ENCODE measurements at regions not wholly inside any gene's neighbourhood (a gene's known extent, or its start where the extent isn't known, plus 50 kb on each side); places are given as distances from the start of the nearest gene placed in this dataset.

GRCh38 chr10:78869508-78870454 lies 199.0 kb upstream of the ZMIZ1 start:
- H3K9me3 ChIP-seq = no peaks in the 10 kb centered on the region
- no peaks in the 10 kb centered on the region for H3K4me1 ChIP-seq
- WGBS, 2 donors = 56 to 57% methylated on average over 23 of the region's 23 CpGs
- H3K4me3 ChIP-seq = no peak overlapping the region
- H3K36me3 ChIP-seq = no peaks in the 10 kb centered on the region
- TF ChIP-seq CTCF (IDR thresholded peaks at IDR 0.05) = no peak
- DNase-seq (no peak), ATAC-seq (peak in 1 of 4 donors; percentile 46), FAIRE-seq (no peak)
- no peak overlapping the region for H3K27ac ChIP-seq
- intact Hi-C loops (cut with DNase I) = no loop called here
- no peaks in the 10 kb centered on the region for H3K27me3 ChIP-seq

GRCh38 chr10:78870458-78870857 lies 198.3 kb upstream of the ZMIZ1 start:
- no peaks in the 10 kb centered on the region for H3K27me3 ChIP-seq
- ATAC-seq (no peak), DNase-seq (no peak), FAIRE-seq (no peak)
- no peak overlapping the region for H3K27ac ChIP-seq
- H3K4me3 ChIP-seq = no peak overlapping the region
- intact Hi-C loops (cut with DNase I) = no loop called here
- no peaks in the 10 kb centered on the region for H3K9me3 ChIP-seq
- H3K36me3 ChIP-seq = no peaks in the 10 kb centered on the region
- TF ChIP-seq CTCF (IDR thresholded peaks at IDR 0.05) = no peak
- no peaks in the 10 kb centered on the region for H3K4me1 ChIP-seq
- WGBS, 2 donors = 83 to 88% methylated on average over 3 of the region's 3 CpGs

- Histone ChIP-seq H3K9me3 (no peaks in the 10 kb centered on the region), H3K27ac (no peak overlapping the region), H3K4me3 (no peak overlapping the region), H3K36me3 (no peaks in the 10 kb centered on the region), H3K27me3 (no peaks in the 10 kb centered on the region), H3K4me1 (no peaks in the 10 kb centered on the region)
- WGBS, 2 donors = 84 to 97% methylated on average over 3 of the region's 3 CpGs
- ATAC-seq (no peak), DNase-seq (no peak), FAIRE-seq (no peak)
- intact Hi-C loops (cut with DNase I) = no loop called here
- no peak for TF ChIP-seq CTCF (IDR thresholded peaks at IDR 0.05)
These were observed 197.0 kb upstream of the ZMIZ1 start for GRCh38 chr10:78871796-78872195.

- H3K4me1 ChIP-seq = no peaks in the 10 kb centered on the region
- H3K9me3 ChIP-seq = no peaks in the 10 kb centered on the region
- H3K36me3 ChIP-seq = no peaks in the 10 kb centered on the region
- 89 to 94% methylated on average over 5 of the region's 5 CpGs for WGBS, 2 donors
- TF ChIP-seq CTCF (IDR thresholded peaks at IDR 0.05) = no peak
- no peak for DNase-seq
- no peak overlapping the region for H3K27ac ChIP-seq
- no peak overlapping the region for H3K4me3 ChIP-seq
- ATAC-seq = no peak
- intact Hi-C loops (cut with DNase I) = no loop called here
- no peaks in the 10 kb centered on the region for H3K27me3 ChIP-seq
- FAIRE-seq = no peak
These were observed 195.4 kb upstream of the ZMIZ1 start for GRCh38 chr10:78873413-78873812.

- Histone ChIP-seq H3K27me3 (no peaks in the 10 kb centered on the region), H3K27ac (no peak overlapping the region), H3K9me3 (no peaks in the 10 kb centered on the region), H3K4me3 (no peak overlapping the region), H3K4me1 (no peaks in the 10 kb centered on the region), H3K36me3 (no peaks in the 10 kb centered on the region)
- FAIRE-seq = no peak
- intact Hi-C loops (cut with DNase I) = no loop called here
- TF ChIP-seq CTCF (IDR thresholded peaks at IDR 0.05) = no peak
- no peak for ATAC-seq
- 84 to 85% methylated on average over 2 of the region's 2 CpGs for WGBS, 2 donors
- DNase-seq = no peak
These were observed 193.4 kb upstream of the ZMIZ1 start for GRCh38 chr10:78875331-78875877.

Data from pancreas (tissue), 10 donors.